ENCODE measurements at regions not wholly inside any gene's neighbourhood (a gene's known extent, or its start where the extent isn't known, plus 50 kb on each side); places are given as distances from the start of the nearest gene placed in this dataset.

GRCh38 chr2:140067661-140068060 is 1287.5 kb upstream of the NXPH2 start:
- TF ChIP-seq CTCF (IDR thresholded peaks at IDR 0.05) (no peak), ZFX (IDR thresholded peaks at IDR 0.05; ENCODE audit: borderline replicate concordance) (no peak)

All from 22Rv1 (cell line).